ENCODE measurements at regions not wholly inside any gene's neighbourhood (a gene's known extent, or its start where the extent isn't known, plus 50 kb on each side); places are given as distances from the start of the nearest gene placed in this dataset.

GRCh38 chr5:117488976-117489500, 914.4 kb upstream of the SEMA6A start:
- H3K27ac ChIP-seq, result no peak overlapping the region; the same call in 1 of the 2 replicates
- TF ChIP-seq ZFX (IDR thresholded peaks at IDR 0.05; ENCODE audit: borderline replicate concordance) (no peak), CTCF (IDR thresholded peaks at IDR 0.05) (no peak)

GRCh38 chr5:117487556-117487955, 912.9 kb upstream of the SEMA6A start:
- peak overlapping the region; percentile 82 for H3K27ac ChIP-seq

GRCh38 chr5:117486879-117487391, 912.3 kb upstream of the SEMA6A start:
- TF ChIP-seq CTCF (IDR thresholded peaks at IDR 0.05), result no peak
- TF ChIP-seq ZFX (IDR thresholded peaks at IDR 0.05; ENCODE audit: borderline replicate concordance), result no peak
- peak overlapping the region; percentile 82 for H3K27ac ChIP-seq

More at GRCh38 chr5:117487556-117487955, 912.9 kb upstream of the SEMA6A start:
- TF ChIP-seq ZFX (IDR thresholded peaks at IDR 0.05; ENCODE audit: borderline replicate concordance) (no peak), CTCF (IDR thresholded peaks at IDR 0.05) (no peak)

GRCh38 chr5:117486261-117486660, 911.6 kb upstream of the SEMA6A start:
- peak overlapping the region; percentile 82 for H3K27ac ChIP-seq
- no peak for TF ChIP-seq CTCF (IDR thresholded peaks at IDR 0.05)

- H3K27ac ChIP-seq, result no peak overlapping the region
- TF ChIP-seq CTCF (IDR thresholded peaks at IDR 0.05), result no peak
- no peak for TF ChIP-seq ZFX (IDR thresholded peaks at IDR 0.05; ENCODE audit: borderline replicate concordance)
Observed at GRCh38 chr5:117475919-117476318, 901.3 kb upstream of the SEMA6A start.

GRCh38 chr5:117473165-117473564, 898.5 kb upstream of the SEMA6A start:
- no peak overlapping the region for H3K27ac ChIP-seq
- TF ChIP-seq ZFX (IDR thresholded peaks at IDR 0.05; ENCODE audit: borderline replicate concordance), result no peak
- TF ChIP-seq CTCF (IDR thresholded peaks at IDR 0.05), result no peak

- TF ChIP-seq ZFX (IDR thresholded peaks at IDR 0.05; ENCODE audit: borderline replicate concordance) (no peak), CTCF (IDR thresholded peaks at IDR 0.05) (no peak)
- H3K27ac ChIP-seq, result peak overlapping the region; percentile 51
Observed at GRCh38 chr5:117463881-117464570, 889.4 kb upstream of the SEMA6A start.

Data from 22Rv1 (cell line).